ENCODE measurements at regions not wholly inside any gene's neighbourhood (a gene's known extent, or its start where the extent isn't known, plus 50 kb on each side); places are given as distances from the start of the nearest gene placed in this dataset.

- no peak for DNase-seq (ENCODE audit: low read depth)
Measured at GRCh38 chr7:8937204-8937603, 503.8 kb downstream of the NXPH1 start.

- DNase-seq (ENCODE audit: low read depth): no peak
Measured at GRCh38 chr7:8938044-8938805, 504.8 kb downstream of the NXPH1 start.

- DNase-seq (ENCODE audit: low read depth): no peak
Measured at GRCh38 chr7:8939446-8939845, 506.0 kb downstream of the NXPH1 start.

DNA sequence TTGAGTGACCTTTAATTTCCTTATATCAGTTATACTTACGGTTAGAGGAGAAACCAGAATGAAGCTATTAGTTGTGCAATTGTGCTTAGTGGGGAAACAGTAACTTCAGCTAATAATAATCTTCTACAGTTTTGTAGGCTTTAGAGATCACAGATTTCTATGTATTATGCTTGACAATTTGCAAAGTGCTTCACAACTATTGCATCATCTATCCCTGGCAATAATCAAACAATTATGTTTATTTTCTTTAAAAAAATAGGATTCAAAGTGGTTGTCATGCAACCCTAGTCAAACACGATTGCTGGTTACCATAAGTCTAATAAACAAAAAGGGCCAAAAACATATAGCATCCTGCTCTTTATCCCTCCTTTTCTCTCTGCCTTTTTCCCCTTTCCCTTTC lies 530.3 kb downstream of the NXPH1 start:
- DNase-seq (ENCODE audit: low read depth): no peak

- DNase-seq (ENCODE audit: low read depth): no peak
Measured at GRCh38 chr7:8965177-8965576, 531.8 kb downstream of the NXPH1 start.

GRCh38 chr7:8973601-8974000 lies 540.2 kb downstream of the NXPH1 start:
- DNase-seq (ENCODE audit: low read depth): no peak

GRCh38 chr7:8975681-8976080 lies 542.3 kb downstream of the NXPH1 start:
- no peak for DNase-seq (ENCODE audit: low read depth)

- DNase-seq (ENCODE audit: low read depth): no peak
Measured at GRCh38 chr7:8982338-8982992, 549.1 kb downstream of the NXPH1 start.

DNA sequence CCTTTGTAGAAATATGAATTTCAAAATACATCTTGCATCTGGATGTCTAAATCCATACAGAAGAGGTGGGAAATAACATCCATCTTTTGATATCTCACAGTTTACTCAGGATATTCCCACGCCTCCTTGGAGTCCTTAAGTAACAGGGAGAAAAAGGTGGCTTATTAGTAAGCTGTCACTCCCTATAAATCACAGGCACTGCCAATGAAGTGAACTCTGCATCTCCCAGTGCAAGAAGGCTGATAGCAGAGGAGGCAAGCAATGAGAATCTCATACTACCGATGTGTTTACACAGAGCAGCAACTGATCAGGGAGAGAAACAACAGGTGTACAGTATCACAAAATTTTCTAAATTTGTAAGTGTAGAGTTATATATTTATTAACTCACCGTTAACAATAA lies 551.8 kb downstream of the NXPH1 start:
- DNase-seq (ENCODE audit: low read depth): no peak

DNA sequence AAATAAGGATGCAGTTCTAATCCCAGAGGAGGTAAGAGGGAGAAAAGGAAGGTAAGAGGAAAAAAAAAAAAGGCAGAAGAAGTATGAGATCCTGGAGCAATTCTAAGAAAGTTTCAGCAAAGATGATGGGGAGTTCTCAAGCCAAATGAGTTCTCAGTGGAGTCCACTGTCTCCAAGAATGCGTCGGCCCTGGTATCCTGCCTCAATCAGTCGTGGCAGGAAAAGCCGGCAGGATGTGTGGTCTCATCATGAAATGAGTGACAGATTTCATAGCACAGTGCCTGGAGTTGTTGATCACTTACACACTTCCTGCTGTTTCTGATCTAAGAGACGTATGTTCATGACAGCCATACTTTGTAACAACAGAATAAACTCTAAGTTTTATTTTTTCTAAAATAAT lies 554.9 kb downstream of the NXPH1 start:
- no peak for DNase-seq (ENCODE audit: low read depth)

DNA sequence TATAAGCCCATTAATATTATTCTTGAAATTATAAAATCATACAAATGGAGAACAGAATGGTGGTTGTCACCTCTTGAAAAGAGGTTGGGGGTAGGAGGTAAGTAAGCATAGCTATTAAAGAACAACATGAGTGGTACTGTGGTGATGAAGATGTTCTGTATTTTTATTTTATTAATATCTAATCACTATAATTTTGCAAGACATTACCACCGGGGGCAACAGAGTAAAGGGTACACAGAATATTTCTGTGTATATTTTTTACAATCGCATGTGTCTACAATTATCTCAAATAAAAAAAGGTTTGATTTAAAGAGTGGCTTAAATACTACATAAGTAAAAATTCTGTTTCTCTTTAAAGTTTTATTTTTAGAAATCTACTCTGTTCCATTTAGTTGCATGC lies 557.8 kb downstream of the NXPH1 start:
- no peak for DNase-seq (ENCODE audit: low read depth)

DNA sequence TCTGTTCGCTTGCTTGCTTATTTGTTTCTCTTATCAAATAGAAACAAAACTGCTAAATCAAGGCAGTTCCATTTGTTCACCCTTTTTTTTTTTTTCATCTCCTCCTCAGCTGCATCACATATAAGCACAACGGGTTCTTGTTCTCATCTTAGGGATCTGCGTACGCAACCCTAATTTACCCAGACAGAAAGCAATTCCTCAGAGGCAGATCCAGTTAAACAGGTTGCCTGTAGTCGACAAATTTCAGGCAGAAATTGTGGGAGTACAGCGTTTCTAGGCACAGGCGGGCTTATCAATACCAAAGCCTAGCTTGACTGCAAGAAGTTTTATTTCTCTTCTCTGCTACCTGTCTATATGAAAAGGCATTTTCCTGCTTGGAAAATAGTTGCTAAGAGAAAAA lies 565.4 kb downstream of the NXPH1 start:
- no peak for DNase-seq (ENCODE audit: low read depth)

GRCh38 chr7:9013940-9014339 lies 580.5 kb downstream of the NXPH1 start:
- no peak for DNase-seq (ENCODE audit: low read depth)

DNA sequence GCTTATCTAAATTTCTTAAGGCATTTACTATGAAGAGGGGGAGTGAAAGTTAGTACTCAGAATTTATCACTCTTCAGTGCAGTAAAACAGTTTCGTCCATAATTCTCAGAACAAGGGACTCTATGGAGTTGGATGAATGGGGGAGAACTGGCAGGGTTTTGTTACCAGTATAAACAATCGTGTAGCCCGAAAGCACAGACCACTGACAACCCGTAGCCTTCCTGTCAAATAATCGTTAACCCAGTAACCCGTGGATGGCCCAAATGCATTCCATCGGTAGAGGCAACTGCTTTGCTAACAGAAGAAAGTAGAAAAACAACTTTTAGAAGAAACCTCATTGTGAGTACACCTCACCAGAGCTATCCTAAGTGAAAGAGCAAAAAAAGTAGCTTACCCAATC lies 583.9 kb downstream of the NXPH1 start:
- no peak for DNase-seq (ENCODE audit: low read depth)

- no peak for DNase-seq (ENCODE audit: low read depth)
Measured at GRCh38 chr7:9022456-9022855, 589.0 kb downstream of the NXPH1 start.

DNA sequence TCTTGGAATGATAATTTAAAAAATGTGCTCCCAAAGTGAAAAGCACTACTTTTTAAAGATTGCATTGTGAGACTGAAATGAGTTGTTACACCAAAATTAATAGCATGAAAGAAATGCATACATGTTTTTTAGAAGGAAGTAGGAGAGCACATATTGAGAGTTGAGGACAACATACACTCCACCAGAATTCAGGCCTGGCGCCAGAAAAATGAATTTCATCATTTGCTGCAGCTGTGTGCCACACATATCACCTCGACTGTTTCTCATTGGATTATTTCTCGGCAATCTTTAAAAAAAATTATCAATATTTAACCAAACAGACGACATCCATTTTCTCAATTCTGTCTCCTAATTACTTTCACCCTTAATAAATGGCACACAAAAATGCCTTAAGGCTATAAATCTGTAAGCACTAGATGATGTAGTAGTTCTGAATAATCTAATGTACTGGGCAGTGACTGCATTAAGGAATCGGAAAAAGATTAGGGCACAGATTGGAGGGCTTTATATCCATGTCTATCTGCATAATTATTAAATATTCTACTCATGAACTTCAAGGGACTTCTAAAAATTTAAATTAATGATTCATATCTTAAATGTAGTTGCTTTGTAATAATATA lies 590.4 kb downstream of the NXPH1 start:
- DNase-seq (ENCODE audit: low read depth): no peak

DNA sequence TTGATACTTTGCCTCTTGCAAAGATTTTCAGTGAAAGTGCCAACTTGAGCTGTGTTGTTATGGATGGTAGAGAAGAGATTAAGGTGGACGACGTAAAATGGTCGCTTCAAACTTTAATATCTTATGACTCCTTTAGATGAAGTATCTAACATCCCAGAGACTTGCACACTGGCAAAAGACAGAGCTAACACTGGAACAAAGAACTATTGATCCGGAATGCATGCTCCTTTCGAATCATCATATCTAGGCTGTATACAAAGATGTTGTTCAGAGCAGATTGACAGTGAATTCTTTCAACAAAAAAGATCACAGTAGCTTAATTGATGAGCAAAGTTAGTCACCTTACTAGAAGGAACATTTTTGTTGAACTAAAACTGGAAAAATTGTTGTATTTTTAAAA lies 592.7 kb downstream of the NXPH1 start:
- no peak for DNase-seq (ENCODE audit: low read depth)

- no peak for DNase-seq (ENCODE audit: low read depth)
Measured at GRCh38 chr7:9028012-9028411, 594.6 kb downstream of the NXPH1 start.

DNA sequence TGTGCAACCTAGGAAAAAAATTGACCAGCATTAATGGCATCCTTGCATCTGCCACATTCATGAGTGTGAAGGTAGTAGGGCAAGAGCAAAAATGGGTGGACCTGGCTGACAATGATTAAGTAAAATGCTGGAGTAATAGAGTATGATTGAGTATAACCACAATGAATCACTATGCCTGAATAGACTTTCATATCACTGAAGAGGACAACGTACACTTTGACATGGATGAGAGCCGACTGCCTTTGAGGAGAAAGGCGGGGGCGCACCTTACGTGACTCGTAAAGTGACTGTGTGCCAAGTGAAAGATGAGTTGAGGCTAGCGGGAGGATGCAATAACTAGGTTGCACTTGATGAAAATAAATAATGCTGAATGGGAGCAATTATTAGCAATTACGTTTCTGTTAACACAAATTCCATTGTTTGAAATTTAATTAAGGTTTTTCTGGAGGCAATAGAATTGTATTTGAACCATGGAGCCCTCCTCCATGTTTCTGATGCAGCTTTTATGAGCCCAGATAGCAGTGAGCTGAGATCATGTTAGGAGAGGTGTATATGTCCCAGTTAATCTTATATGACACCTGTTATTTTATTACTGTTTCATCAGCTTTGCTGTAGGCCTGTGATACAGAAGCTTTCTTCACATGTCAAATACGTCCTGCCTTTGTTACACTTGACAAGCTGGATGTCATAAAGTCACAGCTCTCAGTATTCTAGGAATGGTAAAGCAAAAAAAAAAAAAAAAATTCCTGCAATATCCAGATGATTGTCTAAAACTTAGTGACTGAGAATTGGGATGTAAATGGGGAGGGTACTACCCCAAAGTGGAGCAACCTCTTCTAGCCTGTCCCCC lies 596.5 kb downstream of the NXPH1 start:
- DNase-seq (ENCODE audit: low read depth): no peak

DNA sequence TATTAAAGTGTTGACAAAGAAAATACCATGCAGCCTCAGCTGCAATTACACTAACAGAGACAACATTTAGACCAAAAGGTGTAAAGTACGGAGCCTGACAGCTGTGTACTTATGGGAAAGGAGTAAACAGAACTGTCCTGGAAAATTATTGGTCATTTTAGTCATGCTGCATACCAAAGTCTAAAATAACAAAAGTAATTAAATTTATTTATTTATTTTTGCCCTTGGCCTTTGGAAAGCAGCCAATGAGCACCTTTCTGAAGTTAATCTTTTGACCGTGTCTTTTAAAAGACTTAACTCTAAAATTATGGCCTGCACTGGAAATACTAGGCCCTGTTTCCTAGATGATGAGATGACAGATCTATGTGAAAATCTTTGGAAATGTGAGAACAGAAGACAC lies 597.6 kb downstream of the NXPH1 start:
- DNase-seq (ENCODE audit: low read depth): no peak

DNA sequence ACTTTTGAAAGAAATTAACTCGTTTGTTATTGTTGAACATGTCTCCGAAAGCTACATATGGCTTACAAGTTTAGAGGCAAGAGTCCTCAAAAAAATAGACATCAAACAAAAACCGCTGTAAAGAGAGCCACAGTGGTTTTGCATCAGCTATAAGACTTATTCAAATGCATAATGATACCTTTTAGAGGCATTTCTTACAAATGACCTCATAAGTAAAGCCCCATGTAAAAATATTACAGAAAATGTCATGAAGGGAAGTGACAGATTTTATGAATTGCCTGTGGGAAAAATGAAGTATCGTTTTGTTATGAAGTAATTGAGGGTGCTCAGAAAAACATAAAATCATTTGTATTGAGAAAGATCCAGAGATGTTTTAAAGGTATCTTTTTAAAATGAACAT lies 598.0 kb downstream of the NXPH1 start:
- no peak for DNase-seq (ENCODE audit: low read depth)

DNA sequence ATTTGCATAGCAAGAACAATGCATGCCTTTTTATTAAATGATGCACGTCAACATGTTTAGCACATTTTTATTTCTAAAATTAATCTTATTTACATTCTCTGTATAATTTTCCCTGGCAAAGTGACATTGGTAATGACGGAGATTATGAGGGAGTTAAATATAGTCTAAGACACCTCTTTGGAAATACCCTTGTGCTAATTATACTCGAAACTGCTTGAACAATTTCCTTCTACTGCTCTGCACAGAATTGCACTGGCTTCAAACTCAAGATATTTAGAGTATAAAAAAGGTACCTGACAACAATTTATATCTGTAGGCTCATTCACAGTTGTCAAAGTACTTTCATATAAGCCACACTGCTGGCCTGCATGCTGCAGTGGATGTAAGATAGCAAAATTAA lies 602.7 kb downstream of the NXPH1 start:
- no peak for DNase-seq (ENCODE audit: low read depth)
